Neuronal stem cell (in vitro differentiated cells): ENCODE measurements at regions not wholly inside any gene's neighbourhood (a gene's known extent, or its start where the extent isn't known, plus 50 kb on each side); places are given as distances from the start of the nearest gene placed in this dataset.
"Not testable (repeated sequence)": the region's sequence is repeated elsewhere in the genome, so short reads cannot be mapped to it uniquely, and the experiment has no call there.

Experiments used
- DNase-seq: peaks from one replicate; pipeline ENCODE4 v3.0.0-alpha.2; 2013; ENCODE audit warnings: low spot score
- H2AFZ ChIP-seq: one replicate; pipeline ENCODE4 v1.6.1; 2013; ENCODE audit warnings: mild to moderate bottlenecking, low read length, inconsistent platforms
- H2AK5ac ChIP-seq: 2 replicates; pipeline ENCODE4 v1.6.1; 2013; ENCODE audit warnings: low read depth, mild to moderate bottlenecking, inconsistent platforms, low read length, moderate library complexity, mixed read lengths
- H2BK120ac ChIP-seq: 2 replicates; pipeline ENCODE4 v1.6.1; 2013; ENCODE audit warnings: low read depth, mild to moderate bottlenecking, inconsistent platforms, low read length, moderate library complexity, mixed read lengths
- H2BK12ac ChIP-seq: one replicate; pipeline ENCODE4 v1.6.1; 2013; ENCODE audit warnings: low read length, inconsistent platforms
- H2BK15ac ChIP-seq: 2 replicates; pipeline ENCODE4 v1.6.1; 2013; ENCODE audit warnings: mild to moderate bottlenecking, low read length, inconsistent platforms, mixed read lengths
- H2BK5ac ChIP-seq: one replicate; pipeline ENCODE4 v1.6.1; 2013; ENCODE audit warnings: inconsistent platforms, mild to moderate bottlenecking, low read length, moderate library complexity
- H3K14ac ChIP-seq: one replicate; pipeline ENCODE4 v1.6.1; 2013; ENCODE audit warnings: low read length, inconsistent platforms
- H3K18ac ChIP-seq: 2 replicates; pipeline ENCODE4 v1.6.1; 2013; ENCODE audit warnings: low read length, inconsistent platforms
- H3K23ac ChIP-seq: 2 replicates; pipeline ENCODE4 v1.6.1; 2013; ENCODE audit warnings: low read depth, mild to moderate bottlenecking, mixed read lengths, low read length, inconsistent platforms; ENCODE audit not compliant: poor library complexity
- H3K27ac ChIP-seq: replicated peaks from 3 replicates; pipeline ENCODE4 v1.5.1; 2013; ENCODE audit warnings: low read length, inconsistent platforms
- H3K27me3 ChIP-seq, 3 experiments: 2 replicates each; pipeline ENCODE4 v1.6.1; 2013; ENCODE audit warnings: low read length in 3 of 3, mild to moderate bottlenecking in 2 of 3, inconsistent platforms in 1 of 3, low read depth in 1 of 3, mixed read lengths in 1 of 3, moderate library complexity in 1 of 3; ENCODE audit not compliant: control insufficient read depth in 3 of 3, insufficient read depth in 3 of 3
- H3K36me3 ChIP-seq, 2 donors: replicated peaks in 1 of 2; 2 replicates each; pipeline ENCODE4 v1.6.1; 2013; ENCODE audit warnings: low read length in 2 of 2; ENCODE audit not compliant: control insufficient read depth in 2 of 2, insufficient read depth in 2 of 2
- H3K4ac ChIP-seq: 2 replicates; pipeline ENCODE4 v1.6.1; 2013; ENCODE audit warnings: inconsistent platforms, mild to moderate bottlenecking, low read length, moderate library complexity
- H3K4me1 ChIP-seq, 2 donors: 1 replicate in 1 of 2; 2 replicates in 1 of 2; pipeline ENCODE4 v1.6.1; 2013; ENCODE audit warnings: low read length in 2 of 2, low read depth in 1 of 2; ENCODE audit not compliant: control insufficient read depth in 2 of 2, insufficient read depth in 1 of 2
- H3K4me2 ChIP-seq: one replicate; pipeline ENCODE4 v1.6.1; 2013; ENCODE audit warnings: mild to moderate bottlenecking, low read length, inconsistent platforms; ENCODE audit not compliant: insufficient read depth, poor library complexity, severe bottlenecking
- H3K4me3 ChIP-seq, 2 donors: 2 replicates each; pipeline ENCODE4 v1.5.1; 2013; ENCODE audit warnings: low read length in 2 of 2, mild to moderate bottlenecking in 2 of 2, inconsistent platforms in 1 of 2, moderate library complexity in 1 of 2
- H3K79me1 ChIP-seq: one replicate; pipeline ENCODE4 v1.6.1; 2013; ENCODE audit warnings: low read depth, mild to moderate bottlenecking, inconsistent platforms, low read length, moderate library complexity
- H3K9ac ChIP-seq: one replicate; pipeline ENCODE4 v1.6.1; 2013; ENCODE audit warnings: mild to moderate bottlenecking, low read depth, low read length, inconsistent platforms; ENCODE audit not compliant: poor library complexity
- H3K9me3 ChIP-seq, 2 donors: replicated peaks in 1 of 2; 2 replicates each; pipeline versions ENCODE3 to v1.6.1; 2013; ENCODE audit warnings: low read length in 2 of 2, mild to moderate bottlenecking in 2 of 2, inconsistent platforms in 1 of 2, low read depth in 1 of 2, mixed read lengths in 1 of 2, moderate library complexity in 1 of 2; ENCODE audit not compliant: control insufficient read depth in 2 of 2, insufficient read depth in 1 of 2
- H4K8ac ChIP-seq: one replicate; pipeline ENCODE4 v1.6.1; 2013; ENCODE audit warnings: low read depth, mild to moderate bottlenecking, inconsistent platforms, low read length, moderate library complexity
- H4K91ac ChIP-seq: one replicate; pipeline ENCODE4 v1.6.1; 2013; ENCODE audit warnings: low read length, low read depth, mild to moderate bottlenecking, inconsistent platforms; ENCODE audit not compliant: poor library complexity
- WGBS, 2 donors: extraction: QIAGEN DNeasy Blood & Tissue Kit; methylation state at CpG; one replicate each; pipeline ENCODE4 v1.1.7; 2013; ENCODE audit warnings: missing lambda C conversion rate in 2 of 2, mixed read lengths in 1 of 2; ENCODE audit not compliant: insufficient read length in 2 of 2, insufficient replicate concordance in 1 of 2; ENCODE audit errors: extremely low coverage in 2 of 2; 5-methylcytosine and 5-hydroxymethylcytosine counted together

- H2BK120ac ChIP-seq, result no peak overlapping the region
- no peak overlapping the region for H2AK5ac ChIP-seq
- no peaks in the 10 kb centered on the region for H3K36me3 ChIP-seq
- no peak overlapping the region for H4K91ac ChIP-seq
- H3K4me2 ChIP-seq, result no peak overlapping the region
- H4K8ac ChIP-seq, result no peak overlapping the region
- no CpG with 5 or more reads among the region's 12 CpGs for WGBS, 2 donors
- no peaks in the 10 kb centered on the region for H3K9me3 ChIP-seq
- no peak overlapping the region for H3K4ac ChIP-seq
- no peak overlapping the region for H3K14ac ChIP-seq
- H3K27ac ChIP-seq, result no peak overlapping the region
- peaks cover 0 to 3% of the 10 kb centered on the region in 2 donors for H3K4me1 ChIP-seq
- H3K27me3 ChIP-seq, result no peaks in the 10 kb centered on the region
- H3K9ac ChIP-seq, result no peak overlapping the region
- no peak overlapping the region for H3K18ac ChIP-seq
- no peak overlapping the region for H2BK5ac ChIP-seq
- no peak overlapping the region for H3K23ac ChIP-seq
- no peak overlapping the region for H2AFZ ChIP-seq
- H3K79me1 ChIP-seq, result no peaks in the 10 kb centered on the region
- no peak overlapping the region for H2BK15ac ChIP-seq
- H3K4me3 ChIP-seq, result no peak overlapping the region
- DNase-seq, result no peak
- no peak overlapping the region for H2BK12ac ChIP-seq
These were observed 393.8 kb downstream of the TSHZ3 start for GRCh38 chr19:30955112-30956104.

- H3K27ac ChIP-seq, H3K4ac ChIP-seq, H4K91ac ChIP-seq, H2BK5ac ChIP-seq, DNase-seq, H3K23ac ChIP-seq, H3K9ac ChIP-seq, H3K9me3 ChIP-seq, H3K79me1 ChIP-seq, H3K4me3 ChIP-seq, H2AK5ac ChIP-seq, H3K14ac ChIP-seq, H3K4me2 ChIP-seq, H3K4me1 ChIP-seq, H2BK120ac ChIP-seq, H2BK12ac ChIP-seq, H2BK15ac ChIP-seq, H3K18ac ChIP-seq, H3K36me3 ChIP-seq, H3K27me3 ChIP-seq, H4K8ac ChIP-seq, H2AFZ ChIP-seq: not testable (repeated sequence)
- no CpG with 5 or more reads among the region's 6 CpGs for WGBS, 2 donors
These were observed 404.8 kb downstream of the TSHZ3 start for GRCh38 chr19:30944276-30944932.

DNA sequence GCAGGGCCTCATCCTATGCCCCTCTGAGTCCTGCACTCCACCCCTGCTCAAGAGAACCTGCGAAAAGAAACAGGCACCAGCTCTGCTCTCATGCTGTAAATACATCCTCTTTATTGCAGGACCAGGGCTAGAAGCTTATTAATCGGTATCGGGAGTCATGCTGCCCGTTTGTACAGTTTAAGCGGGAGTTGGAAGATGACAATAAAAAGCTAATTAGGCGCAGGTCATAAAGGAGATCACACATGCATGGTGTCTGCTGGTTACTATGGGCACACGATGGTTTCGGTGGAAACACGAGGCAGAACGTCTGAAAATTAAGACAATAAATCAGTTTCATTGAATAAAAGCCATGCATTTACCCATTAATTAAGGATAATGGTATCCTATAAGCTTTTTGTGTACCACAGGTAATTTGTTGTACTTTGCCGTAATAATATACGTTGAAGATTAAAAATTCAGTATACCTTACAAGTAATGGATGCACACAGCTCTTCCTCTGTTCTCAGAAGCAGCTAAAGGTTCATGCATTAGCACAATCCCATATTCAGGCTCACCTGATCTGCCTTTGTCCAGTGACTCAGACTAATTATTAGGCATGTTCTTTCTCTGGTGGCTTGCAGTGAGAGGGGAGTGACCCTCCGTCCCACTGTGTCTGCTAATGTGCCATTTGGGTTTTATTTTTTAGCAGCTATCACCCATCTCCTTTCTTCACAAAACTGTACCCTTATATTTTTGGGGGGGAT lies 406.0 kb downstream of the TSHZ3 start:
- no CpG with 5 or more reads among the region's 13 CpGs for WGBS, 2 donors
- H3K9ac ChIP-seq, result no peak overlapping the region
- H2AK5ac ChIP-seq, result no peak overlapping the region
- H2BK15ac ChIP-seq, result no peak overlapping the region
- no peaks in the 10 kb centered on the region for H3K9me3 ChIP-seq
- no peaks in the 10 kb centered on the region for H3K36me3 ChIP-seq
- H2AFZ ChIP-seq, result no peak overlapping the region
- H3K4me2 ChIP-seq, result no peak overlapping the region
- H3K14ac ChIP-seq, result no peak overlapping the region
- no peak overlapping the region for H3K4me3 ChIP-seq
- no peak overlapping the region for H3K18ac ChIP-seq
- no peak overlapping the region for H4K91ac ChIP-seq
- no peak overlapping the region for H2BK120ac ChIP-seq
- no peak overlapping the region for H2BK5ac ChIP-seq
- no peaks in the 10 kb centered on the region for H3K27me3 ChIP-seq
- H2BK12ac ChIP-seq, result no peak overlapping the region
- DNase-seq, result no peak
- H3K4ac ChIP-seq, result no peak overlapping the region
- no peak overlapping the region for H3K27ac ChIP-seq
- H3K4me1 ChIP-seq, result no peaks in the 10 kb centered on the region
- H3K79me1 ChIP-seq, result no peaks in the 10 kb centered on the region
- no peak overlapping the region for H4K8ac ChIP-seq
- H3K23ac ChIP-seq, result no peak overlapping the region

DNA sequence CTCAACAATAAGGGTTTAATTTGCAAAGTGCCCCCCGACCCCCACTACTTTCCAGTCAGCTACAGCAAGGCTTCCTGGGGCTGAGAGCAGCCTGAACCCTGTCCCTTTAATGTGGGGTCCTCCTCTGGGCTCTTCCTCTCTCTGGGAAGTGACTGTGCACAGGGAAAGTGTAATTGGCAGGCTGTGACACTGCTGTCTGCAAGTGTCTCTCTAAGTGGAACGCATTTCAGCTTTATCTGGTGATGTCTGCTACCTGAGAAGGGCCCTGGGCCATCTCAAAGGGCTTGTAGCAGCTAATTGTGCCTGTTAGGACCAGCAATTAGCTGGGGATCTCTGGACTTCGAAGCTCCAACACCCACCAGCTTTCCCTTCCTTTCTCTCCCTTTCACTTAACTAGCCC lies 406.6 kb downstream of the TSHZ3 start:
- no peaks in the 10 kb centered on the region for H3K79me1 ChIP-seq
- WGBS, 2 donors, result no CpG with 5 or more reads among the region's 3 CpGs
- no peak overlapping the region for H3K18ac ChIP-seq
- no peak overlapping the region for H4K91ac ChIP-seq
- H4K8ac ChIP-seq, result no peak overlapping the region
- H3K14ac ChIP-seq, result no peak overlapping the region
- DNase-seq, result no peak
- H2BK120ac ChIP-seq, result no peak overlapping the region
- no peak overlapping the region for H3K4me2 ChIP-seq
- no peak overlapping the region for H3K27ac ChIP-seq
- no peak overlapping the region for H3K23ac ChIP-seq
- no peak overlapping the region for H3K4ac ChIP-seq
- no peak overlapping the region for H2BK5ac ChIP-seq
- H3K9me3 ChIP-seq, result no peaks in the 10 kb centered on the region
- no peak overlapping the region for H2BK15ac ChIP-seq
- H2BK12ac ChIP-seq, result no peak overlapping the region
- H3K36me3 ChIP-seq, result no peaks in the 10 kb centered on the region
- no peak overlapping the region for H2AFZ ChIP-seq
- H3K27me3 ChIP-seq, result no peaks in the 10 kb centered on the region
- no peak overlapping the region for H2AK5ac ChIP-seq
- H3K4me1 ChIP-seq, result no peaks in the 10 kb centered on the region
- no peak overlapping the region for H3K9ac ChIP-seq
- H3K4me3 ChIP-seq, result no peak overlapping the region
